Neural cell (in vitro differentiated cells): ENCODE measurements at regions not wholly inside any gene's neighbourhood (a gene's known extent, or its start where the extent isn't known, plus 50 kb on each side); places are given as distances from the start of the nearest gene placed in this dataset.

Experiments
- CTCF ChIP-seq: fragments of 450-650 bp; IDR thresholded peaks from 2 replicates; pipeline ENCODE4 v1.5.1; 2014; ENCODE audit warnings: antibody characterized with exemption, mild to moderate bottlenecking, moderate library complexity; ENCODE audit not compliant: poor library complexity, severe bottlenecking
- EP300 ChIP-seq: fragments of 450-650 bp; conservative IDR thresholded peaks from 2 replicates; pipeline ENCODE4 v1.6.1; 2014; ENCODE audit warnings: antibody characterized with exemption, mild to moderate bottlenecking, moderate library complexity; ENCODE audit not compliant: poor library complexity, severe bottlenecking
- EZH2 ChIP-seq: fragments of 200-600, 300-800 bp; shearing (Covaris generic), sonication (generic); IDR thresholded peaks from 2 replicates; pipeline ENCODE4 v1.6.1; 2014; ENCODE audit warnings: antibody characterized with exemption, low read length, borderline replicate concordance, mild to moderate bottlenecking; ENCODE audit not compliant: insufficient read depth, poor library complexity, severe bottlenecking
- POLR2AphosphoS5 ChIP-seq: IDR thresholded peaks from 2 replicates; pipeline ENCODE4 v1.6.1; 2012
- RAD21 ChIP-seq: fragments of 450-650 bp; conservative IDR thresholded peaks from 2 replicates; pipeline ENCODE4 v1.6.1; 2014; ENCODE audit warnings: antibody characterized with exemption, mild to moderate bottlenecking, moderate library complexity
- REST ChIP-seq: IDR thresholded peaks from 2 replicates; pipeline ENCODE4 v1.6.1; 2012; ENCODE audit warnings: borderline replicate concordance
- SMC3 ChIP-seq: fragments of 450-650 bp; conservative IDR thresholded peaks from 2 replicates; pipeline ENCODE4 v1.6.1; 2014; ENCODE audit warnings: antibody characterized with exemption, mild to moderate bottlenecking, moderate library complexity; ENCODE audit not compliant: poor library complexity

GRCh38 chr12:19897900-19898408, 458.7 kb downstream of the AEBP2 start:
- TF ChIP-seq CTCF (no peak), POLR2AphosphoS5 (no peak), EZH2 (no peak), EP300 (no peak), RAD21 (no peak), SMC3 (no peak), REST (no peak)
